ENCODE measurements at regions not wholly inside any gene's neighbourhood (a gene's known extent, or its start where the extent isn't known, plus 50 kb on each side); places are given as distances from the start of the nearest gene placed in this dataset.

- WGBS, 2 donors: 34 to 59% methylated on average over 1 of the region's 1 CpG
- Histone ChIP-seq H3K4me3 (no peak overlapping the region), H3K27ac (no peak overlapping the region), H3K36me3 (ENCODE audit: low read depth, missing control alignments) (no peaks in the 10 kb centered on the region), H3K9me3 (no peaks in the 10 kb centered on the region), H3K27me3 (no peaks in the 10 kb centered on the region), H3K4me1 (no peaks in the 10 kb centered on the region)
- DNase-seq: no peak
- TF ChIP-seq POLR2A (IDR thresholded peaks at IDR 0.05): no peak
- TF ChIP-seq CTCF (IDR thresholded peaks at IDR 0.05): no peak
- intact Hi-C loops (cut with DNase I; ENCODE audit: low total_unique reads): no loop called here
Measured at GRCh38 chr11:122434786-122435185, 220.7 kb upstream of the UBASH3B start.

- Histone ChIP-seq H3K4me3 (no peak overlapping the region), H3K27me3 (no peaks in the 10 kb centered on the region), H3K9me3 (no peaks in the 10 kb centered on the region), H3K36me3 (ENCODE audit: low read depth, missing control alignments) (no peaks in the 10 kb centered on the region), H3K27ac (no peak overlapping the region), H3K4me1 (no peaks in the 10 kb centered on the region)
- no peak for DNase-seq
- TF ChIP-seq CTCF (IDR thresholded peaks at IDR 0.05): no peak
- intact Hi-C loops (cut with DNase I; ENCODE audit: low total_unique reads): no loop called here
- 93 to 98% methylated on average over 4 of the region's 4 CpGs for WGBS, 2 donors
Measured at GRCh38 chr11:122430490-122430889, 225.0 kb upstream of the UBASH3B start.

GRCh38 chr11:122426073-122426472 is 229.4 kb upstream of the UBASH3B start:
- no peaks in the 10 kb centered on the region for H3K27me3 ChIP-seq
- H3K4me1 ChIP-seq: no peaks in the 10 kb centered on the region
- H3K36me3 ChIP-seq (ENCODE audit: low read depth, missing control alignments): no peaks in the 10 kb centered on the region
- DNase-seq: no peak
- 76 to 82% methylated on average over 2 of the region's 2 CpGs for WGBS, 2 donors
- intact Hi-C loops (cut with DNase I; ENCODE audit: low total_unique reads): no loop called here
- no peak for TF ChIP-seq POLR2A (IDR thresholded peaks at IDR 0.05)
- TF ChIP-seq CTCF (IDR thresholded peaks at IDR 0.05): no peak
- H3K27ac ChIP-seq: no peak overlapping the region
- no peak overlapping the region for H3K4me3 ChIP-seq
- H3K9me3 ChIP-seq: no peaks in the 10 kb centered on the region

GRCh38 chr11:122424636-122425035 is 230.9 kb upstream of the UBASH3B start:
- intact Hi-C loops (cut with DNase I; ENCODE audit: low total_unique reads): no loop called here

More at GRCh38 chr11:122424636-122425035, 230.9 kb upstream of the UBASH3B start:
- Histone ChIP-seq H3K4me1 (no peaks in the 10 kb centered on the region), H3K27me3 (no peaks in the 10 kb centered on the region), H3K4me3 (no peak overlapping the region), H3K9me3 (no peaks in the 10 kb centered on the region), H3K27ac (no peak overlapping the region), H3K36me3 (ENCODE audit: low read depth, missing control alignments) (no peaks in the 10 kb centered on the region)
- DNase-seq: no peak
- 59 to 76% methylated on average over 1 of the region's 1 CpG for WGBS, 2 donors
- TF ChIP-seq POLR2A (IDR thresholded peaks at IDR 0.05): no peak
- no peak for TF ChIP-seq CTCF (IDR thresholded peaks at IDR 0.05)

All from testis (tissue), 2 donors.